NCI-H1694 treated with DMSO at 0.1 percent for 48 hours (cell line): ENCODE measurements at regions not wholly inside any gene's neighbourhood (a gene's known extent, or its start where the extent isn't known, plus 50 kb on each side); places are given as distances from the start of the nearest gene placed in this dataset.
"Not testable (repeated sequence)": the region's sequence is repeated elsewhere in the genome, so short reads cannot be mapped to it uniquely, and the experiment has no call there.

Source experiments
- DNase-seq: peaks from one replicate; lab custom pipeline; 2025; lab: John Stamatoyannopoulos, UW

DNA sequence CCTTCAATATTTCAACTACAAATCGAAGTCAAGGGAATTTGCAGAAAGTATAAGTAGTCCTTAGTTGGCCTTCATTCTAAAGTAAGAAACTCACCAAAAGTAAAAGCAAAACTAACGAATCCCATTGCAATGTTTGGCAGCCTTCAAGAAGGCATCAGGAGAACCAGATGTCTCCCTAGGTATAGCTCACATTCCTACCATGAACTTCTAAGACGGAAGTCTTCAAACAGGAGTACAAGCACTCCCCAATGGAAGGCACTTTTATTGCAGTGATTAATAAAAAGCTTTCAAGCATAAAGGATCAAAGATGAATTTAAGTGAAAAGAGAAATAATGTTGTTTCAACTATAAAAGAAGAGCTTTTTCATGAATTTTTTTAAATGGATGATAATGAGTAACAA is 236.0 kb upstream of the NR5A2 start:
- DNase-seq: no peak

DNA sequence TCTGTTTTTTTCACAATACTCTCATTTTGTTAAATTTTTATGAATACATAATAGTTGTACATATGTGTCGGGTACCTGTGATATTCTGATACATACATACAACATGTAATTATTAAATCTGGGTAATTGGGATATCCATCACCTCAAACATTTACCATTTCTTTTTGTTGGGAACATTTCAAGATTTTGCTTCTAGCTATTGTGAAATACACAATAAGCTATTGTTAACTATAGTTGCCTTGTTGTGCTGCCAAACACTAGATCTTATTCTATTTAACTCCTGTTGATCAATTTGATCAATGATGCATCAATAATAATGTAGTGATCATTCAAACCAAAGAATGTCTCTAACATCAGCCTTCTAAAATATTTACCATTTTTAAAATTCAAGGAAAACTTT is 234.6 kb upstream of the NR5A2 start:
- DNase-seq: no peak

DNA sequence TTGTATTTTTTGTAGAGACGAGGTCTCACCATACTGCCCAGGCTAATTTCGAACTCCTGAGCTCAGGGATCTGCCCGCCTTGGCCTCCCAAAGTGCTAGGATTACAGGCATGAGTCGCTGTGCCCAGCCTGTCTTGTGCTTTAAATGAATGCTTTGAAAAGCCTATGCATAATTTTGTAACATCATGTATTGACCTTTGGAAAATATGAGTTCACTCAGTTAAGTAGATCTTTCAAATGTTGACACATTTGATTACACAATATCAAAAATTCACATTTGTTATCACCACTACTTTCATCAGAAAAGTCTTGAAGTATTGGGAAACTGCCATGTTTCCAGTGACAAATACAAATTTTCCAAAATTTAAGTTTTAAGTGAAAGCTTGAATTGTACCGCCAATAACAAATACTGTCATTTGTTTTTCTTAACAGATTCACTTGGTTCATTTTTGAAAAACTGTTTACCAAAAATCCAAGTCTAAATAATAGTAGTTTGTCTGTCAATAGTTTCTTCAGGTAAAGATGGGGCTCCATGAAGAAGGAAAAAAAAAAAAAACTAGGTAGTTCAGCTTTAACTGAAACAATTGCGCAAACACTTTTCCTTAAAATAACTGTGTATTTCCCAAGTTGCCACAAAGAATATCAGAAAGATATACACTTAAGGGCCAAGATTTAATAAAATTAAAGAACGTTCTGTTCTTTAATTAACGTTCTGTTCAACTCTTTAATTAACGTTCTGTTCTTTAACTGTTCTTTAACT is 233.2 kb upstream of the NR5A2 start:
- DNase-seq: no peak

DNA sequence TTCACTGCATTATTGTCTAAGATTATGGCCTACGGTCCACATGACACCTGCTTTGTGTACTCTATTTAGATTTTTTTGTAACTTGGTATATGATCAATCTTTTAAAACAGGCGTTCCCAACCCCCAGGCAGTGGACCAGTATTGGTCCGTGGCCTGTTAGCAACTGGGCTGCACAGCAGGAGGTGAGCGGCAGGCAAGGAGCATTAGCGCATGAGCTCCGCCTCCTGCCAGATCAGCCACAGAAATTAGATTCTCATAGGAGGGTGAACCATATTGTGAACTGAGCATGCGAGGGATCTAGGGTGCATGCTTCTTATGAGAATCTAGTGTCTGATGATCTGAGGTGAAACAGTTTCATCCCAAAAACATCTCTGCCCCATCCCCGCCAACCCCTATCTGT is 228.4 kb upstream of the NR5A2 start:
- no peak for DNase-seq

DNA sequence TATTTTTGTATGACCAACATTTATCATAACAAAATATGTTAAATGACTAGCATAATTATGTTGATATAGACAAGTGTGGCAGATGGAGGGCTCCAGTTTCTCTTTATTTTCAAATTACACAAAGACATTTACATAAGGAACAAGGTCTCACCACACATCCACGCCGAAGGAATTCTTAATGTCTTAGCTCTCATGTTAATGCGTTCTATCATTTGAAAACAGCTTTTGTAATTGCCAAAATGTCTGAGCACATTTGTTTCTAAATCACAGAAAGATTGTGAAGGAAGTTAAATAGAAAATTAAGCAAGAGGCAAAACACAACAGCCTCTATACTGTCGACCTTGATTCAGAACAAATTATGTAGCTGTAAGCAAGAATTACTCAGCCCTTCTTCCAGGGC is 223.0 kb upstream of the NR5A2 start:
- no peak for DNase-seq

DNA sequence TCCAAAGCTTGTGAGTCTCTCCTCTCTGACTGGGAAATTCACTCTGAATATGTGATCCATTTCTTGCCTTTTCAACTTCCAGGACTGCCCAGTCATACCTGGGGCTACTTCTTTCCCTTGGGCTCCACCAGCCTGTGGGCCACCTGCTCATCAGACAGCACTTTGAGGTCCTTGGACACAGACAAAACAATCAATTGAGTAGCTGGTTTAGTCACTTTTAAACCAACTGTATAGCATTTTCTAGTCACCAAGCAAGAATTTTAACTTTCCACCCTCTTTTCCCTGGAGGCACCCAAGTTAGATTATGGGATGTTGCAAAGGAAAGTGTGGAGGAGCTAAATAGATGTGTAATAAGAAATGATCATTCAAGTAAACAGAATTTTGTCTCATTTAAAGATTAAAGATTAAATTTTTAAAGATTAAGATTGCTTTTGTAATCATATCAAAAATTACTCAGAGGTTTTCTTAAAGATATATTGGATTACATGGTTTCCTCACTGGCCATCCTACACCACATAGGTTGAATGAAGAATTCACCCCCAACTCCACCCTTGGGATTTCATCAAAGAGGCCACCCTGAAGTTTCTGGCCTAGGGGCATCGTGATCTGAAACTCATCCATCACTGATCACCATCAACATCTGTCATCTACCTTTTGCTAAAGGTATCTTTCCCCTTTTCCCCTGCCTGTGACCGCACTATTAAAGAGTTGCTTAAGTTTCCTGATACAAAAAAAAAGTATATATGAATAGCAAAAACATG is 219.2 kb upstream of the NR5A2 start:
- DNase-seq: no peak

DNA sequence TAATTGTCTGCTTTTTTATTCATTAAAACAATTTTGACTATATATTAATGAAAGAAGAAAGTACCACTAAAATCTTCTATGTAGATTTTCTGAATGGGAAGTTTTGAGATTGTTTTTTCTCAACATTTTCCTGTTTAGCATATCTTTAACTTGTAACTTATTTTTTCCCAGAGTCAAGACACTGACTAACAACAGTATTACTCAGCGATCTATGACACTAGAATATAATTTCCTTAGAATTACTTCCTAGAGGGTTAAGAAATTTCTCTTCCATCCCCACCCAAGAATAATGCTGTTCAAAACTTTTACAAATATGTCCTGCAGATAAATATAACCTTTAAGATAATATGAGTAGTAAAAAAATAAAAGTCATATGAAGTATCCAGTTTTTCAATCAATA is 218.2 kb upstream of the NR5A2 start:
- no peak for DNase-seq

DNA sequence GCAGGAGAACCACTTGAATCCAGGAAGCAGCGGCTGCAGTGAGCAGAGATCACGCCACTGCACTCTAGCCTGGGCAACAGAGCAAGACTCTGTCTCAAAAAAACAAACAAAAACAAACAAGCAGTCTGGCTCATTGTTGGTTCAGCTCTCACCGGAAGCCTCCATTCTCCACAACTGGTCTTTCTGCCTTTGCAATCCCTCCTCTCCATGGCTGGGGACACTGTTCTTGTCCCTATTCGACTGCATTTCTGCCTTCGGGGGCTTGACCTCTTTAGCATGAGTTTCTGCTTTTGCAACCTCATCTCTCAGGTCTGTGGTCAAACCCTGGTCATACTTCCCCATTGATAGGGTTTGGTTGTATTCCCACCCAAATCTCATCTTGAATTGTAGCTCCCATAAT is 216.3 kb upstream of the NR5A2 start:
- no peak for DNase-seq

DNA sequence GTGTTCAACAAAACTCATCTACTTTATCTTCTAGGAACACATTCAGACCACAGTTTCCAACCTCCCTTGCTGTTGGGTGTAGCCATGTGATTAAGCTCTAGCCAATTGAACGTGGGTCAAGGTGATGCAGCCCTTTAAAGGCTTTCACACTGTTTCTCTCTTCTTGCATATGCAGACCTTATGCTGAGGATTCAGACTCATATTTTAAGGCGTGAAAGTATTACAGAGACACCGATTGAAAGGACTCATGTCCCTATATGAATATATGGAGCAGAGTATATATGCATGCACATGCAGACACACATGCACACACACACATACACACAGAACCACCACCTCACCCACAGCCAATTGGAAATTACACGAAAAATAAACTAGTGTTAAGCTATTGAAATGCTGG is 214.3 kb upstream of the NR5A2 start:
- DNase-seq: no peak

DNA sequence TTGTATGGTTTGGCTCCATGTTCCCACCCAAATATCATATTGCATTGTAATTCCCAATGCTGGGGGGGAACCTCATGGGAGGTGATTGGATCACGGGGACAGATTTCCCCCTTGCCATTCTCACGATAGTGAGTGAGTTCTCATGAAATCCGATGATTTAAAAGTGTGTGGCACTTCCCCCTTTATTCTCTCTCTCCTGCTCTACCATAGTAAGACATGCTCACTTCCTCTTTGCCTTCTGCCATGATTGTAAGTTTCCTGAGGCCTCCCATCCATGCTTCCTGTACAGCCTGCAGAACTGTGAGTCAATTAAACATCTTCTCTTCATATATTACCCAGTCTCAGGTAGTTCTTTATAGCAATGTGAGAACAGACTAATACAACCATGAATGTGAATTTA is 211.6 kb upstream of the NR5A2 start:
- DNase-seq: no peak

DNA sequence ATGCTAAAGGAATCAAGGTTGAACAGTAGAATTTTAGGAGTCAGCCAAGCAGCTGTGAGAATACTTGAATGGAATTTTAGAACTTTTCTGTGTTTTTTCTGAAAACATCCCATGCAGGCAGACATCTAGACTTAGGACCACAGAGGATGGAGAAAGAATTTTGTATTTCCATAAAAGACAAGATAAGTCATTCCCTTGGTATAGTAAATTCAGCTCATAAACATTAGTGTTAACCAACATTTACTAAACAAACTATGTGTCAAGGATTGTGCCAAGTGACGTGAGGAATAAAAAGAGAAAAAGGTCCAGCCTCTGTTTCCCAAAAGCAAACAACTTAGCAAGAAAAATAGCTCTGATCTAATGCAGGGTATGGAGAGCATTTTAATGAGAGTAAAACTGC is 210.2 kb upstream of the NR5A2 start:
- no peak for DNase-seq

DNA sequence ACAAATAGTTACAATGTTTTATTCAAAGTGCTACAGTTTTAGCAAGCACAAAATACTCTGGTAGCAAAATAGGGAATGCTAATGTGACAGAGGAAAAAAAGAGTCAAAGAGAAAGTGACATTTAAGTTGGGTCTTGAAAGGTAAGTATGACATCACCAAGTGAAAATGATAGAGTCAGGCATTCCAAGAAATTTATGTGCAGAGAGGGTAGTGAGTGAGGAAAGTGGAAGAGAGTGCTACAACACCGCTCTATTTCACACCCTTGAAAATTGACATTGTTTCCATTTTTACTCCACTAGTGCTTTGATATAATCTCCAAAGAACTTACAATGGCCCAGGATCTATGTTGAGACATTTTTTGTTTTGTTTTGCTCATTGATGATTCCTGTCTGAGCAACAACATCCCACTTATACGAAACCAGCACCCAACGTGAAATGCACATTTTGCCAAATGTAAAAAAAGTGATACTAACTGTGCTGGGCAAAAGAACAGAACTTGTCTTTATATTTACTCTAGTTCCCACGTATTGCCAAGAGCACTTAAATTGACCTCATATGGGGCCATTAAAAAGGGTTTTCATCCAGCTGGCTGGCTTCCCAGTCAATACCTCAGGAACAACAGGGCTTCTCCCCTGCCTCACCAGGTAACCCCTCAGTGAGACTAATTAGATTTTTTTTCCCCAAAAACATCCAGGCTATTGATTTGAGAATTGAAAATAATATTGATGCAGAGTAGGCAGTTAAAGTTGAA is 206.3 kb upstream of the NR5A2 start:
- no peak for DNase-seq

DNA sequence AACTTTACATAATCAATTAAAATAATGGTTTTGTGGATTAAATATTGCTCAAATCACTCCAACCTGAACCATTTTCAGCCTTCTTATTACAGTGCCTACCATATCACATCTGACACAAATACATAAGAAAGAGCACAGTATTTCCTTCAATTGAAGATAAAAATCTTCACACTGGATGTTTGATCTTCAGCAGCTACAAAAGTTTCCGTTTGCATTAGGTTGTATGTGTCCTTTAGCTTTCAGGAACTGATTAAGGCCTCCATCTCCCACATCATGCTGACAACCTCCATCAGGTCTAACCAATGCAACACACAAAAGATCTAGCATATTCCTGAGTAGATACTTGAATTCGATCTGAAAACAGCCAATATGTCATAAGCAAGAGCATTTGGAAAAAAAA is 195.1 kb upstream of the NR5A2 start:
- DNase-seq: no peak

DNA sequence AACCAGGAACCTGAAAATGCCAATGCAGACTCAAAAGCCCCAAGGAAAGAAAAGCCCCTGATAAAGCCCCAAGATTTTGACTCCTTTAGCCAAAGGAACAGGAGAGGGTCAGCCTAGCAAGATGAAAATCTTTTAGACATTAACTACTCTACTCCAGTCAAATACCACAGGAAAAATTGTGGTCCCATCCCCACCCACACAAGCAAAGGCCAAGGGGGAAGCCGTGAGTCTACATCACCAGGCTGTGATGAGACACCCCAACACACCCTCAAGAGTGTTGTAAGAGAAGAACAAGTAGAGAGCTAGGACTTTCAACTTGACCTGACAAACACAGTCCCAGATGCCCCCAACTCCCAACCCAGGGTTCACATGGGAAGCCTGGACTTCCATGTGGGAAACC is 192.8 kb upstream of the NR5A2 start:
- DNase-seq: no peak

DNA sequence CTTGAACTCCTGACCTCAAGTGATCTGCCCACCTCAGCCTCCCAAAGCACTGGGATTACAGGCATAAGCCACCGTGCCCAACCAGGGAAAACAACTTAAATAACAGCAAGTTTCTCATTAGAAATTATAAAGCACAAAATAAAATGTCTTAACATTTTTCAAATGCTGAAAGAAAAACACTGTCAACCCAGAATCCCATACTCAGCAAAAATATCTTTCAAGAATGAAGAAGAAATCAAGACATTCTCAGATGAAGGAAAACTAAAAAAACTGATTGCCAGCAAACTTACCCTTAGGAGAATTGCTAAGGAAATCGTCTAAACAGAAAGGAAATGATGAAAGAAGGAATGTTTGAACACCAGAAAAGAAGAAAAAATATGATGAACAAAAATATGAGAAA is 191.1 kb upstream of the NR5A2 start:
- DNase-seq: no peak

DNA sequence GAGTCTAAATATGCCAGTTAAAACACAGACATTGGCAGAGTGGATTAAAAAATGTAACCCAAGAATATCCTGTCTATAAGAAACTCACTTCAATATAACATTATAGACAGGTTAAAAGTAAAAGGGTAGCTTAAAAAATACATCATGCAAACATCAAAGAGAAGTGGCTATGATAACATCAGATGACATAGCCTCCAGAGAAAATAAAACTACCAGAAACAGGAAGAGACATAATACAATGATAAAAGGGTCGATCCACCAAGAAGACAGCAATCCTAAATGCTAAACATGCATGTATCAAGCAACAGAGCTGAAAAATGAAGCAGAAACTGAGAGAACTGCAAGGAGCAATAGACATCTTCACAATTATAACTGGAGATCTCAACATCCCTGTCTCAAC is 190.2 kb upstream of the NR5A2 start:
- DNase-seq: no peak

DNA sequence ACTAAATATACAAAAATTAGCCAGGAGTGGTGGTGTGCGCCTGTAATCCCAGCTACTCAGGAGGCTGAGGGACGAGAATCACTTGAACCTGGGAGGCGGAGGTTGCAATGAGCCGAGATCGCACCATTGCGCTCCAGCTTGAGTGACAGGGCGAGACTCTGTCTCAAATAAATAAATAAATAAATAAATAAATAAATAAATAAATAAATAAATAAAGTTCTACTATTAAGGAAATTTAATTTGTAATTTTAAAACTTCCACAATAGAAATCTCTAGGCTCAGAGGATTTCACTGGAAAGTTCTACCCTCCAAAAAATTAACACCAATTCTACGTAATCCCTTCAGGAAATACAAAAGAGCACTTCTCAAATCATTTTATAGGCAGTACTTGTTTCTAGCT is 187.9 kb upstream of the NR5A2 start:
- not testable (repeated sequence) for DNase-seq

DNA sequence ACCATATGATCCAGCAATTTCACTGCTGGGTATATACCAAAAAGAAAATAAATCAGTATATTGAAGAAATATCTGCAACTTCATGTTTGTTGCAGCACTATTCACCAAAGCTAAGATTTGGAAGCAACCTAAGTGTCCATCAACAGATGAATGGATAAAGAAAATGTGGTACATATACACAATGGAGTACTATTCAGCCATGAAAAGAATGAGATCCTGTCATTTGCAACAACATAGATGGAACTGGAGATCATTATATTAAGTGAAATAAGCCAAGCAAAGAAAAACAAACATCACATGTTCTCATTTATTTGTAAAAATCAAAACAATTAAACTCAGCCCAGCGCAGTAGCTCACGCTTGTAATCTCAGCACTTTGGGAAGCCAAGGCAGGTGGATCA is 184.4 kb upstream of the NR5A2 start:
- DNase-seq: not testable (repeated sequence)

DNA sequence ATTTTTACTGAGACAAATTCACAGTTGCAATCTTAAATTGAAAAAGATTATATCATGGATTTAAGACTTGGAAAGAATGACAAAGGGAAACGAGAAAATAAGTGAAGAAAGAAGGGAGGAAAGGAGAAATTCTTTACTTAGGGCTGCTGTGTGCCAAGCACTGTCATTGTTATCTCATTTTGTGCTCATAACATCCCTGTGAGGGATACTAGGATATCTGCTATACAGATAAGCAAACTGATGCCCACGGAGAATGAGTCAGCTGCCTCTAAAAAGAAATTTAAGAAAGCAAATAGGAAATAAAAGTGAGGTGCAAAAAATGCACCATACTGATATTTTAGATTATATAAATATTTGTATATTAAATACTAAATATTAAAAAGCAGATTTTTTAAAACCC is 183.6 kb upstream of the NR5A2 start:
- DNase-seq: no peak

DNA sequence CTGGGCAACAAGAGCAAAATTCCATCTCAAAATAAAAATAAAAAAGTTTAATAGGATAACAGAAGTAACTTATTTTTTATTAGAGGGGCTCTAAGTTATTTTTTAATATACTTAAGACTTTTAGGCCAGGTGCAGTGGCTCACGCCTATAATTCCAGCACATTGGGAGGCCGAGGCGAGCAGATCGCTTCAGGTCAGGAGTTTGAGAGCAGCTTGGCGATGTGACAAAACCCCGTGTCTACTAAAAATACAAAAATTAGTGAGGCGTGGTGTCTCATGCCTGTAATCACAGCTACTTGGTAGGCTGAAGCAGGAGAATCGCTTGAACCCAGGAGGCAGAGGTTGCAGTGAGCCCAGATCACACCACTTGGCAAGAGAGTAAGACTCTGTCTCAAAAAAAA is 180.5 kb upstream of the NR5A2 start:
- no peak for DNase-seq

DNA sequence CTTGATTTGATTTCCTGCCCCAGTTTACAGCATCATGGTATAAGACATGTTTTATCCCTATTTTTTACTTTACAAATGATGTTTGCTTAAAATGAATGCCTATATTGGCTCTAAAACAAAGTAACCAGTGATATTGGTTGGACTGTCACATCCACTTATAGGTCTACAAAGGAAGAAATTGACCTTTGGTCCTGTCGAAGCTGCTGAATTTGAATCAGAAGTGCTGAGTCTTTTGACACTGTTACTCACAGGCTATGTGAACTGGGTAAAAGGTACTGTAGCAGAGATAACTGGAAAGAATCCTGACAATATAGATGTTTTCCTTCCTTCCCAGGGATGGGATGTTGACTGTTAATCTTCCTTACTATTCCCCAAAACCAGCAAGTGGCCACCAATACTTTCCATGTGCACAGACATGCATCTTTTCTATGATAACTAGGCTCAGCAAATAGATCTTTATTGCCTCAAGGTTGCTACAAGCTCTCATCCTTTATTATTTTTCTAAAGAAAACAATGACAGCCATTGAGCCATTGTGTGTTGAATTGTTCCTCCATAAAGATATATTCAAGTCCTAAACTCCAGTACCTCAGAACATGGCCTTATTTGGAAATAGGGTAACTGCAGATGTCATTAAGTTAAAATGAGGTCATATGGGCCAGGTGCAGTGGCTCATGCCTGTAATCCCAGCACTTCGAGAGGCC is 175.9 kb upstream of the NR5A2 start:
- no peak for DNase-seq

DNA sequence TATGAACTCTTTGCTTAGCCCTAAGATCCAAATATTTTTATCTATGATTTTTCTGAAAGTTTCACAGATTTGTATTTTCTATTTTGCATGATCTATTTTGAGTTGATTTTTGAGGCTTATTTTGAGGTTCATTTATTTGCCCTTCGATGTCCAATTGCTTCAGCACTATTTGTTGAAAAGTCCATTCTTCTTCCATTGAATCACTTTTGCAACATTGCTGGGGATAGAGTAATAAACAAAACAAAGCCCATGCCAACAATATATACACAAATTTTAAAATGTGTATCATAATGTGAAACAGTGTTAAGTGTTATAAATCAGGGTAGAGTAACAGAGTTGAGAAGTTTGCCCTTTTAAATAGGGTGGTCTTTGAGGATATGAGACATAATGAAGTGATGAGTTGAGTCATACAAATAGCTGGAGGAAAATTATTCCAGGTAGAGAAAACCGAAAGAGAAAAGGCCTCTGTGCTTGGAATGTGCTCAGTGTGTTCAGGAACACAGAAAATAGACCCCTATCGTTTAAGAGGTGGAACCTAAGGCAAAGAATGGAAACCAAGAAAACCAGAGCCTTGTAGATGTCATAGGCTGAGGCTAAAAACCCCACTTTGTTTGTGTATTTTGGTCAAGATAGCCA is 172.7 kb upstream of the NR5A2 start:
- DNase-seq: no peak
